Natural killer cell (primary cell): ENCODE measurements at regions not wholly inside any gene's neighbourhood (a gene's known extent, or its start where the extent isn't known, plus 50 kb on each side); places are given as distances from the start of the nearest gene placed in this dataset.

ENCODE experiments used
- ATAC-seq, 3 donors: fragments of 150-1000 bp in 2 of 3; fragments of 200-7000 bp in 1 of 3; cut with Tn5 transposase; 1 replicate in 1 of 3; 2 replicates in 2 of 3; pipeline ENCODE4 v1.10.0; 2021; ENCODE audit warnings: mild to moderate bottlenecking in 2 of 3, moderate library complexity in 2 of 3
- DNase-seq, 2 donors: peaks; one replicate each; pipeline versions ENCODE4 v3.0.0 to v3.0.0-alpha.2; 2013 to 2021; ENCODE audit warnings: mixed read lengths in 1 of 2
- H3K27ac ChIP-seq: one replicate; pipeline ENCODE4 v1.5.1; 2013; ENCODE audit warnings: mild to moderate bottlenecking, low read length
- H3K27me3 ChIP-seq: one replicate; pipeline ENCODE4 v1.6.1; 2013; ENCODE audit warnings: low read length; ENCODE audit not compliant: control insufficient read depth, insufficient read depth
- H3K36me3 ChIP-seq: one replicate; pipeline ENCODE4 v1.6.1; 2013; ENCODE audit warnings: low read length; ENCODE audit not compliant: control insufficient read depth, insufficient read depth
- H3K4me1 ChIP-seq: one replicate; pipeline ENCODE4 v1.6.1; 2013; ENCODE audit warnings: low read length; ENCODE audit not compliant: control insufficient read depth, insufficient read depth
- H3K4me3 ChIP-seq: one replicate; pipeline ENCODE4 v1.5.1; 2013; ENCODE audit warnings: low read length
- H3K9me3 ChIP-seq: one replicate; pipeline ENCODE4 v1.6.1; 2013; ENCODE audit warnings: low read length; ENCODE audit not compliant: control insufficient read depth, insufficient read depth
- H3K27ac Mint-ChIP-seq, 2 donors: one replicate each; pipeline ENCODE4 v1.8.0; 2022; ENCODE audit warnings: mild to moderate bottlenecking in 2 of 2, mixed read lengths in 2 of 2, moderate library complexity in 1 of 2
- H3K27me3 Mint-ChIP-seq, 2 donors: one replicate each; pipeline ENCODE4 v1.8.0; 2022; ENCODE audit warnings: low read depth in 2 of 2, mixed read lengths in 2 of 2
- H3K36me3 Mint-ChIP-seq: one replicate; pipeline ENCODE4 v1.8.0; 2022; ENCODE audit warnings: mixed read lengths
- H3K4me1 Mint-ChIP-seq, 2 donors: one replicate each; pipeline ENCODE4 v1.8.0; 2022; ENCODE audit warnings: mixed read lengths in 2 of 2
- H3K4me3 Mint-ChIP-seq: one replicate; pipeline ENCODE4 v1.8.0; 2022; ENCODE audit warnings: mild to moderate bottlenecking, moderate library complexity, mixed read lengths
- H3K9me3 Mint-ChIP-seq, 2 donors: one replicate each; pipeline ENCODE4 v1.8.0; 2022; ENCODE audit warnings: mixed read lengths in 2 of 2
- WGBS: methylation state at CpG from one replicate; pipeline ENCODE4 v1.1.7; 2013; ENCODE audit warnings: missing lambda C conversion rate; ENCODE audit not compliant: insufficient coverage; 5-methylcytosine and 5-hydroxymethylcytosine counted together
- intact Hi-C: fragments of 100-400 bp; cut with micrococcal nuclease; formaldehyde crosslinking; loops from one replicate; pipeline ENCODE4 v1.14.2; 2022
- TF ChIP-seq, protein P1 (sequence below): fragments of 200-600 bp; IDR thresholded peaks from one replicate; pipeline ENCODE4 v1.8.0; 2022; ENCODE audit warnings: antibody characterized with exemption

DNA sequence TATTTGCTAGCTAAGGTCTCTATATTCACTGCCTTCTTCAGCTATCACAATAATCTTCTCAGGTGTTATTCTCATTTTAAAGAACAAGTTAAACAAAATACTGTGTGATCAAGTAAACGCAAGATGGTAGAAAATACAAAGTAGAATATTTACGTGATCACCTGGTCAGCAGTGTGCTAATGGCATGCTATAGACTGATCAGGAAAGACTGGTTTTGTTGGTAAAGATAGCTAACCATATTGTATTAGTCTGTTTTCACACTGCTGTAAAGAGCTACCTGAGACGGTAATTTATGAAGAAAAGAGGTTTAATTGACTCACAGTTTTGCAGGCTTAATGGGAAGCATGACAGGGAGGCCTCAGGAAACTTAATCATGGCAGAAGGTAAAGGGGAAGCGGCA lies 50.4 kb downstream of the ZBTB38 start:
- ATAC-seq: no peak
- Histone ChIP-seq H3K4me1 (peaks cover 16% of the 10 kb centered on the region), H3K9me3 (no peaks in the 10 kb centered on the region), H3K4me3 (no peak overlapping the region), H3K27me3 (no peaks in the 10 kb centered on the region), H3K36me3 (peaks cover 33% of the 10 kb centered on the region), H3K27ac (no peak overlapping the region)
- TF ChIP-seq, protein P1, sequence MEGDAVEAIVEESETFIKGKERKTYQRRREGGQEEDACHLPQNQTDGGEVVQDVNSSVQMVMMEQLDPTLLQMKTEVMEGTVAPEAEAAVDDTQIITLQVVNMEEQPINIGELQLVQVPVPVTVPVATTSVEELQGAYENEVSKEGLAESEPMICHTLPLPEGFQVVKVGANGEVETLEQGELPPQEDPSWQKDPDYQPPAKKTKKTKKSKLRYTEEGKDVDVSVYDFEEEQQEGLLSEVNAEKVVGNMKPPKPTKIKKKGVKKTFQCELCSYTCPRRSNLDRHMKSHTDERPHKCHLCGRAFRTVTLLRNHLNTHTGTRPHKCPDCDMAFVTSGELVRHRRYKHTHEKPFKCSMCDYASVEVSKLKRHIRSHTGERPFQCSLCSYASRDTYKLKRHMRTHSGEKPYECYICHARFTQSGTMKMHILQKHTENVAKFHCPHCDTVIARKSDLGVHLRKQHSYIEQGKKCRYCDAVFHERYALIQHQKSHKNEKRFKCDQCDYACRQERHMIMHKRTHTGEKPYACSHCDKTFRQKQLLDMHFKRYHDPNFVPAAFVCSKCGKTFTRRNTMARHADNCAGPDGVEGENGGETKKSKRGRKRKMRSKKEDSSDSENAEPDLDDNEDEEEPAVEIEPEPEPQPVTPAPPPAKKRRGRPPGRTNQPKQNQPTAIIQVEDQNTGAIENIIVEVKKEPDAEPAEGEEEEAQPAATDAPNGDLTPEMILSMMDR: no peak
- 95% methylated on average over 4 of the region's 4 CpGs for WGBS
- intact Hi-C loops: no loop called here
- DNase-seq: no peak
- peaks cover 27% of the 10 kb centered on the region for H3K36me3 Mint-ChIP-seq
- peaks cover 49 to 70% of the 10 kb centered on the region in 2 donors for H3K4me1 Mint-ChIP-seq
- H3K27ac Mint-ChIP-seq: peak overlapping the region in 1 of 2 donors; percentile 25
- H3K9me3 Mint-ChIP-seq: no peaks in the 10 kb centered on the region
- no peaks in the 10 kb centered on the region for H3K27me3 Mint-ChIP-seq
- no peak overlapping the region for H3K4me3 Mint-ChIP-seq

DNA sequence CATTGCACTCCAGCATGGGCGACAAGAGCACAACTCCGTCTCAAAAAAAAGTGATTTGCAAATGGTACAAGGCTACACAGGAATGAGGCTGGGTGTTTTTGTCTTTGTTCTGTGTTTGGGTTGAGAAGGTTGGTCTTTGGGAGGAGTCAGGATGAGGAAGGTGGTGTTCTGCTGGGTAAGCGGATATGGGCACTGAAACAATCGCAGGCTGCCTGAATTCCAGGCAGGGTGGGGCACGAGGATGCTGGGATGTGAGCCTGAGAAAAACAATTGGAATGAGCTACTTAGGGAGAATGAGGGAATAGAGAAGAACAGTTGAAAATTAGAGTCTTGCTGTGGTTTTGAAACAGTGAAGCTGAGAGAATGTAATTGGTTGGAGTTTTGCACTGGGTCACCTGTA lies 51.6 kb downstream of the ZBTB38 start:
- ATAC-seq: no peak
- no peak overlapping the region for H3K4me3 Mint-ChIP-seq
- WGBS: 97% methylated on average over 5 of the region's 5 CpGs
- no peak overlapping the region for H3K27ac ChIP-seq
- H3K27me3 ChIP-seq: no peaks in the 10 kb centered on the region
- no peaks in the 10 kb centered on the region for H3K9me3 Mint-ChIP-seq
- H3K27me3 Mint-ChIP-seq: no peaks in the 10 kb centered on the region
- intact Hi-C loops: no loop called here
- H3K9me3 ChIP-seq: no peaks in the 10 kb centered on the region
- peak overlapping the region in 1 of 2 donors; percentile 27 for H3K27ac Mint-ChIP-seq
- H3K4me3 ChIP-seq: no peak overlapping the region
- H3K4me1 Mint-ChIP-seq: peaks cover 44 to 59% of the 10 kb centered on the region in 2 donors
- H3K36me3 Mint-ChIP-seq: peaks cover 17% of the 10 kb centered on the region
- DNase-seq: no peak
- TF ChIP-seq, protein P1: no peak
- peaks cover 25% of the 10 kb centered on the region for H3K36me3 ChIP-seq
- peaks cover 5% of the 10 kb centered on the region for H3K4me1 ChIP-seq

DNA sequence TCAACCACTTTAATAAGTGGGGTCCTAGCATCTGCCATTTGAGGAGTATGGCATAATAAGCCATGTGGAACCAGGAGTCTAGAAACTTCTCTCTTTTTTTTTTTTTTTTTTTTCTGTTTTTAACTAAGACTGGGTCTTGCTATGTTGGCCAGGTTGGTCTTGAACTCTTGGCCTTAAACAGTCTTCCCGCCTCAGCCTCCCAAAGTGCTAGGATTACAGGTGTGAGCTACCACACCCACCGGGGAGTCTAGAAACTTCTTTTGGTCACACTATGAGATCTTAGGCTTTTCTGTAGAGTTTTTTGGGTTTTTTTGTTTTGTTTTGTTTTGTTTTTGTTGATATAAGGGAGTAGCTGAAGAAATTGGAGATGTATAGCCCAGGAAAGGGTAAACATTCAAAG lies 52.9 kb downstream of the ZBTB38 start:
- TF ChIP-seq, protein P1: no peak
- Mint-ChIP-seq H3K4me3 (no peak overlapping the region), H3K27ac (no peak overlapping the region), H3K4me1 (peaks cover 56 to 70% of the 10 kb centered on the region in 2 donors), H3K36me3 (peaks cover 15% of the 10 kb centered on the region), H3K9me3 (no peaks in the 10 kb centered on the region), H3K27me3 (no peaks in the 10 kb centered on the region)
- H3K27me3 ChIP-seq: no peaks in the 10 kb centered on the region
- H3K27ac ChIP-seq: no peak overlapping the region
- DNase-seq (no peak), ATAC-seq (no peak)
- intact Hi-C loops: no loop called here
- H3K4me1 ChIP-seq: peaks cover 2% of the 10 kb centered on the region
- no peaks in the 10 kb centered on the region for H3K9me3 ChIP-seq
- H3K4me3 ChIP-seq: no peak overlapping the region
- 97% methylated on average over 2 of the region's 2 CpGs for WGBS
- peaks cover 20% of the 10 kb centered on the region for H3K36me3 ChIP-seq

DNA sequence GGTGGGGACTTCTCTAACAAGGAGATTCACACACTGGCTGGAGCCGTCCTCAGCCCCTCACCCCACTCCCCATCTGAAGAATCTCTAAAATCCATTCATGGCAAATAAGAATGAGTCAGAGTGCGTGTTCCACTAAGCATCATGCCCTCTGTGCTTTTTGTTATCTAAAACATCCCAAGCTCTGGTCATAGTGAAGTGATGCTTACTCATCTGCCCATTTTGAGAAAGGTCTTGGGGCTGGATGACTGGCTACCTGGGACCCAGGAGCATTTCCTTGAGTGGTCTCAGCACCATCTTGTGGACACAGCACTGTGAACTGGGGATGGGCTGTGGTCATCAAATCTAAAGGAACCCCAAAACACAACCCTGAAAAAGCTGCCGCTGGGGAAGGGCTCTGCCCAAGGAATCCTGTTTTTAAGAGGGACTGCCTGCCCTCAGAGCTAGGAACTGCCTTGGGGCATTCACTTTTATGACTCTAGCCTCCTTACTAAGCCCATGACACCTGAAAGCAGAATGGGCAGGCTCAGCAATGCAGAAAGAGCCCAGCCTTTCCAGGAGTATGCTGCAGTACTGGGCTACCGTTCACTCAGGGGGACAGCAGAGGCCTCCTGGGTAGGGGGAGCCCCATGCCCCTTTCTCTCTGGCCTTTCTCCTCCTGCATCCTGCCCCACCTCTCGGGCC lies 53.5 kb downstream of the ZBTB38 start:
- no peak overlapping the region for H3K27ac Mint-ChIP-seq
- no peak for ATAC-seq
- TF ChIP-seq, protein P1: no peak
- H3K4me3 Mint-ChIP-seq: no peak overlapping the region
- H3K36me3 ChIP-seq: peaks cover 16% of the 10 kb centered on the region
- DNase-seq: no peak
- H3K4me3 ChIP-seq: no peak overlapping the region
- intact Hi-C loops: no loop called here
- H3K27me3 Mint-ChIP-seq: no peaks in the 10 kb centered on the region
- peaks cover 6% of the 10 kb centered on the region for H3K4me1 ChIP-seq
- peaks cover 57 to 71% of the 10 kb centered on the region in 2 donors for H3K4me1 Mint-ChIP-seq
- H3K27me3 ChIP-seq: no peaks in the 10 kb centered on the region
- WGBS: 94% methylated on average over 5 of the region's 5 CpGs
- peaks cover 15% of the 10 kb centered on the region for H3K36me3 Mint-ChIP-seq
- no peak overlapping the region for H3K27ac ChIP-seq
- no peaks in the 10 kb centered on the region for H3K9me3 ChIP-seq
- H3K9me3 Mint-ChIP-seq: no peaks in the 10 kb centered on the region
